NCI-H345 treated with DMSO at 0.1 percent for 48 hours (cell line): ENCODE measurements at regions not wholly inside any gene's neighbourhood (a gene's known extent, or its start where the extent isn't known, plus 50 kb on each side); places are given as distances from the start of the nearest gene placed in this dataset.

ENCODE experiments used
- DNase-seq: peaks from one replicate; lab custom pipeline; 2025; ENCODE audit not compliant: unreplicated experiment; lab: John Stamatoyannopoulos, UW

GRCh38 chr18:27645929-27646328 is 460.8 kb upstream of the CHST9 start:
- DNase-seq: no peak

- DNase-seq: peak; percentile 36
Observed at GRCh38 chr18:27636576-27637085, 451.5 kb upstream of the CHST9 start.

- DNase-seq: no peak
Observed at GRCh38 chr18:27632706-27633105, 447.6 kb upstream of the CHST9 start.

GRCh38 chr18:27627927-27628326 is 442.8 kb upstream of the CHST9 start:
- DNase-seq: no peak

- DNase-seq: no peak
Observed at GRCh38 chr18:27621236-27621890, 436.3 kb upstream of the CHST9 start.

GRCh38 chr18:27619906-27620305 is 434.8 kb upstream of the CHST9 start:
- no peak for DNase-seq

- no peak for DNase-seq
Observed at GRCh38 chr18:27619090-27619772, 434.1 kb upstream of the CHST9 start.

- no peak for DNase-seq
Observed at GRCh38 chr18:27616324-27616723, 431.2 kb upstream of the CHST9 start.

- no peak for DNase-seq
Observed at GRCh38 chr18:27614951-27615844, 430.1 kb upstream of the CHST9 start.

- DNase-seq: no peak
Observed at GRCh38 chr18:27609221-27609620, 424.1 kb upstream of the CHST9 start.

- no peak for DNase-seq
Observed at GRCh38 chr18:27608742-27609141, 423.6 kb upstream of the CHST9 start.

GRCh38 chr18:27608174-27608573 is 423.1 kb upstream of the CHST9 start:
- DNase-seq: no peak

- no peak for DNase-seq
Observed at GRCh38 chr18:27606741-27607140, 421.6 kb upstream of the CHST9 start.

GRCh38 chr18:27605107-27605834 is 420.2 kb upstream of the CHST9 start:
- DNase-seq: peak; percentile 86

- no peak for DNase-seq
Observed at GRCh38 chr18:27604583-27604982, 419.5 kb upstream of the CHST9 start.

GRCh38 chr18:27602092-27602491 is 417.0 kb upstream of the CHST9 start:
- no peak for DNase-seq

- DNase-seq: no peak
Observed at GRCh38 chr18:27600245-27600644, 415.1 kb upstream of the CHST9 start.

- DNase-seq: peak; percentile 56
Observed at GRCh38 chr18:27599202-27599829, 414.2 kb upstream of the CHST9 start.

- DNase-seq: no peak
Observed at GRCh38 chr18:27595113-27595838, 410.2 kb upstream of the CHST9 start.
